ENCODE measurements at regions not wholly inside any gene's neighbourhood (a gene's known extent, or its start where the extent isn't known, plus 50 kb on each side); places are given as distances from the start of the nearest gene placed in this dataset.

DNA sequence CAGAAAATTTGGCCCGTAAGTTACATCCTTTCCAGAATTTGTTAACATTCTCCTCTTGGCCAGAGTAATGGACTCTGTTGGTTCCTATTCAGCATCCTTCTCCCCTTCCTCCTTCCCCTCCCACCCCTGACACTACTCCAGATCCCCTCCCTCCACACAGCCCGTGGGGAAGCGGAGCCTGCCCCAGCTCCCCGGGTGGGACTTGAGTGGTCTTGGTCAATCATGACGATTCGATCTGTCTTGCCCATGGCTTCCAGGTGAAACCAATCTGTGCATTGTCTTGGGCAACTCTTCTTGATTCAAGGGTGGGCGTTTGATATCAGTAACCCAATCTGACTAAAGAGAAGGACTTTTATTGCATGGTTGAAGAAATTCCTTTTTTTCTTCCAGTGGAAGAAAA lies 143.9 kb downstream of the ANKRD60 start:
- Histone ChIP-seq H3K4me1 (ENCODE audit: control insufficient read depth in 1 of 2, insufficient read depth in 2 of 2, low read length in 2 of 2) (no peaks in the 10 kb centered on the region), H3K23ac (ENCODE audit: low read length) (no peak overlapping the region), H3K4ac (ENCODE audit: low read depth, low read length) (no peak overlapping the region), H3K9me3 (ENCODE audit: insufficient read depth, low read depth, low read length) (no peaks in the 10 kb centered on the region), H2AFZ (ENCODE audit: insufficient read depth, low read length, poor library complexity) (no peak overlapping the region), H3K27me3 (ENCODE audit: insufficient read depth, low read length) (no peaks in the 10 kb centered on the region), H3K18ac (ENCODE audit: low read length) (no peak overlapping the region), H2BK120ac (ENCODE audit: insufficient read depth, low read length, poor library complexity) (no peak overlapping the region), H2BK12ac (ENCODE audit: low read length) (no peak overlapping the region), H2AK5ac (ENCODE audit: low read length) (no peak overlapping the region), H3K14ac (ENCODE audit: low read length) (no peak overlapping the region), H3K4me2 (ENCODE audit: low read length) (no peak overlapping the region), H3K36me3 (ENCODE audit: control insufficient read depth in 1 of 2, insufficient read depth in 2 of 2, low read length in 2 of 2) (no peaks in the 10 kb centered on the region), H4K12ac (ENCODE audit: low read depth, low read length) (no peak overlapping the region), H3K79me2 (ENCODE audit: control insufficient read depth, insufficient read depth, low read length, poor library complexity) (no peaks in the 10 kb centered on the region), H3K9ac (ENCODE audit: low read length) (no peak overlapping the region), H3K27ac (ENCODE audit: low read depth, low read length) (no peak overlapping the region), H3K4me3 (ENCODE audit: low read depth, low read length) (no peak overlapping the region), H2BK5ac (ENCODE audit: low read depth, low read length, poor library complexity) (no peak overlapping the region), H4K8ac (ENCODE audit: low read depth, low read length) (no peak overlapping the region), H3K79me1 (ENCODE audit: low read length) (no peaks in the 10 kb centered on the region), H4K91ac (ENCODE audit: low read depth, low read length) (no peak overlapping the region)
- no CpG with 5 or more reads among the region's 7 CpGs for WGBS (ENCODE audit: extremely low coverage, insufficient coverage, insufficient read length)
- no peak for DNase-seq

DNA sequence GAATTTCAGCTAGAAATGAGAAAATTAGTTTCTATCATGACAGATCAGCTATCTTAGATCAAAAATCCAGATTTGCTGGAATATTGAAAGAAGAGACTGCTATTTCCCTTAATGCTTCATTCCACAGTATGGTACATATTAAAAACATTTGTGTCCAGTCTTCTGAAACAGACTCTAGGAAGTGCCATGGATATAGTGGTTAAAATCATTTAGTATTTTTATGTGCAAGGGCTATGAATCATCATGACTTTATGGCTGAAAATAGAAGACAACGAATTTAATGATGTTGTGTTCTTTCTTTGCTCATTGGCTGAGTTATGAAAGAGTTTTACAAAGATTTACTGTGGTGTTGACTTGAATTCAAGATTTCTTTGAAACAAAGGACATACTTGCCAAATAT lies 146.6 kb downstream of the ANKRD60 start:
- H2BK5ac ChIP-seq (ENCODE audit: low read depth, low read length, poor library complexity) = no peak overlapping the region
- no peak overlapping the region for H2AK5ac ChIP-seq (ENCODE audit: low read length)
- no peak overlapping the region for H2BK120ac ChIP-seq (ENCODE audit: insufficient read depth, low read length, poor library complexity)
- no peak overlapping the region for H3K9ac ChIP-seq (ENCODE audit: low read length)
- no peak overlapping the region for H4K12ac ChIP-seq (ENCODE audit: low read depth, low read length)
- no peak overlapping the region for H3K4ac ChIP-seq (ENCODE audit: low read depth, low read length)
- H3K36me3 ChIP-seq (ENCODE audit: control insufficient read depth in 1 of 2, insufficient read depth in 2 of 2, low read length in 2 of 2) = no peaks in the 10 kb centered on the region
- no peak overlapping the region for H2AFZ ChIP-seq (ENCODE audit: insufficient read depth, low read length, poor library complexity)
- DNase-seq = no peak
- no peak overlapping the region for H3K27ac ChIP-seq (ENCODE audit: low read depth, low read length)
- no peaks in the 10 kb centered on the region for H3K9me3 ChIP-seq (ENCODE audit: insufficient read depth, low read depth, low read length)
- no peaks in the 10 kb centered on the region for H3K79me1 ChIP-seq (ENCODE audit: low read length)
- H4K8ac ChIP-seq (ENCODE audit: low read depth, low read length) = no peak overlapping the region
- H3K4me2 ChIP-seq (ENCODE audit: low read length) = no peak overlapping the region
- no peak overlapping the region for H3K4me3 ChIP-seq (ENCODE audit: low read depth, low read length)
- no peak overlapping the region for H3K18ac ChIP-seq (ENCODE audit: low read length)
- H3K4me1 ChIP-seq (ENCODE audit: control insufficient read depth in 1 of 2, insufficient read depth in 2 of 2, low read length in 2 of 2) = no peaks in the 10 kb centered on the region
- H3K27me3 ChIP-seq (ENCODE audit: insufficient read depth, low read length) = no peaks in the 10 kb centered on the region
- H3K79me2 ChIP-seq (ENCODE audit: control insufficient read depth, insufficient read depth, low read length, poor library complexity) = no peaks in the 10 kb centered on the region
- H3K23ac ChIP-seq (ENCODE audit: low read length) = no peak overlapping the region
- no peak overlapping the region for H3K14ac ChIP-seq (ENCODE audit: low read length)
- no CpG with 5 or more reads among the region's 1 CpG for WGBS (ENCODE audit: extremely low coverage, insufficient coverage, insufficient read length)
- H4K91ac ChIP-seq (ENCODE audit: low read depth, low read length) = no peak overlapping the region
- H2BK12ac ChIP-seq (ENCODE audit: low read length) = no peak overlapping the region

DNA sequence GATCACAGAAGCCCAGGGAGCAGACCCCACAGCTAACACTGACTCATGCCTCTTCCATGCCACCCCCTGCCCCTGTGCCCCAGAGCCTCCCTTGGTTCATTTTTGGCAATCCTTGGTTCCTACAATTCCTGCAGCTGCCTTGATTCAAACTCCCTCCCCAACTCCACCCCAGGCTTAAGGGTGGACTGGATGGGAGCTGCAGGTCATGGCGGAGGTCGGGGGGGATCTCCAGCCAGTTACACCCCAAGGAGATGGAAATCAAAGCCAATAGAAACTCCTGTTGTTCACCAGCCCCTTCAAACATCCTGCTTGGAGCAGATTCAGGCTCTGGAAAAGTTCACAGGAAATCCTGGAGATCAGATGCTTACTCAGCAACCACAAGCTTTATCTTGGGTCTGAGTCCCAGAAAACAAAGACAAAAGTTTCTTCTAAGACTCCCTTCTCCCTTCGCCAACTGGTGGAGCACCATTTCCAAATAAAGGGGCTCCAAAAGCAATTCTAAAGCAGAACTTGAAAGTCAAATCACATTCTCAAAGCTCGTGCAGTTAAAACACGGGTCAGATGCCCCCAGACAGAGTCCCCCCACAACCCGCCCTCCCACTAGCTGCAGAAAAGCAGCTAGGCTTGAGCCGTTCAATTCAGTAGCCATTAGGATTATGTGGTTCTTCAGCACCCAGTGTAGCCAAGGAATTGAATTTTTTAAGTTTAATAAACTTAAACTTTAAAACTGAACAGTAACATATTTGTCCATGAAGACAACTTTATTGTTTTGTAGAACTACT lies 149.5 kb downstream of the ANKRD60 start:
- Histone ChIP-seq H3K27me3 (ENCODE audit: insufficient read depth, low read length) (no peaks in the 10 kb centered on the region), H3K79me1 (ENCODE audit: low read length) (no peaks in the 10 kb centered on the region), H3K9me3 (ENCODE audit: insufficient read depth, low read depth, low read length) (no peaks in the 10 kb centered on the region), H3K4me1 (ENCODE audit: control insufficient read depth in 1 of 2, insufficient read depth in 2 of 2, low read length in 2 of 2) (peaks cover 0 to 3% of the 10 kb centered on the region in 2 experiments), H3K36me3 (ENCODE audit: control insufficient read depth in 1 of 2, insufficient read depth in 2 of 2, low read length in 2 of 2) (no peaks in the 10 kb centered on the region), H3K18ac (ENCODE audit: low read length) (no peak overlapping the region), H2BK12ac (ENCODE audit: low read length) (no peak overlapping the region), H3K4me3 (ENCODE audit: low read depth, low read length) (no peak overlapping the region), H3K27ac (ENCODE audit: low read depth, low read length) (no peak overlapping the region), H2BK5ac (ENCODE audit: low read depth, low read length, poor library complexity) (no peak overlapping the region), H3K14ac (ENCODE audit: low read length) (no peak overlapping the region), H3K4me2 (ENCODE audit: low read length) (no peak overlapping the region), H3K23ac (ENCODE audit: low read length) (no peak overlapping the region), H3K9ac (ENCODE audit: low read length) (no peak overlapping the region), H3K4ac (ENCODE audit: low read depth, low read length) (no peak overlapping the region), H2BK120ac (ENCODE audit: insufficient read depth, low read length, poor library complexity) (no peak overlapping the region), H4K8ac (ENCODE audit: low read depth, low read length) (no peak overlapping the region), H2AFZ (ENCODE audit: insufficient read depth, low read length, poor library complexity) (no peak overlapping the region), H3K79me2 (ENCODE audit: control insufficient read depth, insufficient read depth, low read length, poor library complexity) (no peaks in the 10 kb centered on the region), H4K12ac (ENCODE audit: low read depth, low read length) (no peak overlapping the region), H2AK5ac (ENCODE audit: low read length) (no peak overlapping the region), H4K91ac (ENCODE audit: low read depth, low read length) (no peak overlapping the region)
- no CpG with 5 or more reads among the region's 7 CpGs for WGBS (ENCODE audit: extremely low coverage, insufficient coverage, insufficient read length)
- DNase-seq = no peak

DNA sequence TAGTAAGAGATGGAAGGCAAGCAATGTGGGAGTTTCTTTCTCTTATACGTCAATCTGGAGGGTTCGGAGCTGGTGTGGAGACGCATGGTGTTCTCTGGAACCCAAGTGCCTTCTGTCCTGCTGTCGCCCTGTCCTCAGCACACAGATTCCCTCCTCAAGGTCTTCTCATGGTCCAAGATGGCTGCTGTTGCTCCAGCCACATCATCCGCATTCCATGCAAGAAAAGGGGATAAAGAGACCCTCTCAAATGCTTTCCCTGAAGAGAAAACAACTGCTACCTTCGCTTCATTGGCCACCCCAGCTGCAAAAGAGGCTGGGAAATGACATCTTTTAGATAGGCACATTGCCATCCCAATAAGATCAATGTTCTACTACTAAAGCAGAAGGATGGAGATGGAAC lies 151.2 kb downstream of the ANKRD60 start:
- WGBS (ENCODE audit: extremely low coverage, insufficient coverage, insufficient read length) = no CpG with 5 or more reads among the region's 6 CpGs

More for the DNA sequence above, 151.2 kb downstream of the ANKRD60 start:
- Histone ChIP-seq H2AK5ac (ENCODE audit: low read length) (no peak overlapping the region), H4K91ac (ENCODE audit: low read depth, low read length) (no peak overlapping the region), H3K4me1 (ENCODE audit: control insufficient read depth in 1 of 2, insufficient read depth in 2 of 2, low read length in 2 of 2) (peaks cover 0 to 3% of the 10 kb centered on the region in 2 experiments), H2BK5ac (ENCODE audit: low read depth, low read length, poor library complexity) (no peak overlapping the region), H3K4me3 (ENCODE audit: low read depth, low read length) (no peak overlapping the region), H3K9me3 (ENCODE audit: insufficient read depth, low read depth, low read length) (no peaks in the 10 kb centered on the region), H3K14ac (ENCODE audit: low read length) (no peak overlapping the region), H3K79me2 (ENCODE audit: control insufficient read depth, insufficient read depth, low read length, poor library complexity) (no peaks in the 10 kb centered on the region), H3K79me1 (ENCODE audit: low read length) (no peaks in the 10 kb centered on the region), H3K4ac (ENCODE audit: low read depth, low read length) (no peak overlapping the region), H2AFZ (ENCODE audit: insufficient read depth, low read length, poor library complexity) (no peak overlapping the region), H3K23ac (ENCODE audit: low read length) (no peak overlapping the region), H4K8ac (ENCODE audit: low read depth, low read length) (no peak overlapping the region), H2BK12ac (ENCODE audit: low read length) (no peak overlapping the region), H3K18ac (ENCODE audit: low read length) (no peak overlapping the region), H3K4me2 (ENCODE audit: low read length) (no peak overlapping the region), H3K27me3 (ENCODE audit: insufficient read depth, low read length) (no peaks in the 10 kb centered on the region), H2BK120ac (ENCODE audit: insufficient read depth, low read length, poor library complexity) (no peak overlapping the region), H3K36me3 (ENCODE audit: control insufficient read depth in 1 of 2, insufficient read depth in 2 of 2, low read length in 2 of 2) (no peaks in the 10 kb centered on the region), H4K12ac (ENCODE audit: low read depth, low read length) (no peak overlapping the region), H3K9ac (ENCODE audit: low read length) (no peak overlapping the region), H3K27ac (ENCODE audit: low read depth, low read length) (no peak overlapping the region)
- DNase-seq = no peak
